SU-DHL-6 (cell line): ENCODE measurements at regions not wholly inside any gene's neighbourhood (a gene's known extent, or its start where the extent isn't known, plus 50 kb on each side); places are given as distances from the start of the nearest gene placed in this dataset.

ENCODE experiments used
- EZH2phosphoT487 ChIP-seq: fragments of 200-600 bp; sonication (generic), shearing (Covaris generic); conservative IDR thresholded peaks from 2 replicates; pipeline ENCODE4 v1.6.1; 2018; ENCODE audit warnings: mild to moderate bottlenecking, antibody characterized with exemption, low read length, moderate library complexity, mixed read lengths
- TF ChIP-seq, protein P1 (sequence below): fragments of 200-600 bp; sonication (generic); IDR thresholded peaks from one replicate; pipeline ENCODE4 v1.5.1; 2017; ENCODE audit warnings: antibody characterized with exemption, mild to moderate bottlenecking, low read length, moderate library complexity; ENCODE audit not compliant: insufficient read depth, poor library complexity, severe bottlenecking

- TF ChIP-seq, protein P1, sequence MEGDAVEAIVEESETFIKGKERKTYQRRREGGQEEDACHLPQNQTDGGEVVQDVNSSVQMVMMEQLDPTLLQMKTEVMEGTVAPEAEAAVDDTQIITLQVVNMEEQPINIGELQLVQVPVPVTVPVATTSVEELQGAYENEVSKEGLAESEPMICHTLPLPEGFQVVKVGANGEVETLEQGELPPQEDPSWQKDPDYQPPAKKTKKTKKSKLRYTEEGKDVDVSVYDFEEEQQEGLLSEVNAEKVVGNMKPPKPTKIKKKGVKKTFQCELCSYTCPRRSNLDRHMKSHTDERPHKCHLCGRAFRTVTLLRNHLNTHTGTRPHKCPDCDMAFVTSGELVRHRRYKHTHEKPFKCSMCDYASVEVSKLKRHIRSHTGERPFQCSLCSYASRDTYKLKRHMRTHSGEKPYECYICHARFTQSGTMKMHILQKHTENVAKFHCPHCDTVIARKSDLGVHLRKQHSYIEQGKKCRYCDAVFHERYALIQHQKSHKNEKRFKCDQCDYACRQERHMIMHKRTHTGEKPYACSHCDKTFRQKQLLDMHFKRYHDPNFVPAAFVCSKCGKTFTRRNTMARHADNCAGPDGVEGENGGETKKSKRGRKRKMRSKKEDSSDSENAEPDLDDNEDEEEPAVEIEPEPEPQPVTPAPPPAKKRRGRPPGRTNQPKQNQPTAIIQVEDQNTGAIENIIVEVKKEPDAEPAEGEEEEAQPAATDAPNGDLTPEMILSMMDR, result no peak
- TF ChIP-seq EZH2phosphoT487, result no peak
Observed at GRCh38 chr5:133824661-133825254, 143.7 kb downstream of the C5orf15 start.
